Tibial nerve (tissue), 4 donors: ENCODE measurements at regions not wholly inside any gene's neighbourhood (a gene's known extent, or its start where the extent isn't known, plus 50 kb on each side); places are given as distances from the start of the nearest gene placed in this dataset.

Source experiments
- DNase-seq, 2 donors: peaks; one replicate each; pipeline ENCODE4 v3.0.0-alpha.2; 2019; ENCODE audit warnings: low spot score in 2 of 2
- H3K27ac ChIP-seq, 4 donors: fragments of 200-600 bp; sonication (generic) in 3 of 4; one replicate each; pipeline ENCODE4 v1.5.1; 2017 to 2019; ENCODE audit warnings: mild to moderate bottlenecking in 1 of 4
- H3K27me3 ChIP-seq, 2 donors: fragments of 200-600 bp; sonication (generic) in 1 of 2; one replicate each; pipeline versions ENCODE4 v1.5.1 to v1.6.0; 2017 to 2019
- H3K36me3 ChIP-seq, 3 donors: fragments of 200-600 bp; sonication (generic); one replicate each; pipeline ENCODE4 v1.5.1; 2018 to 2019
- H3K4me1 ChIP-seq, 4 donors: fragments of 200-600 bp; sonication (generic) in 3 of 4; one replicate each; pipeline ENCODE4 v1.5.1; 2017 to 2019
- H3K4me3 ChIP-seq, 4 donors: fragments of 200-600 bp; sonication (generic) in 3 of 4; one replicate each; pipeline ENCODE4 v1.5.1; 2017 to 2019; ENCODE audit warnings: mild to moderate bottlenecking in 1 of 4, moderate library complexity in 1 of 4
- H3K9me3 ChIP-seq, 4 donors: fragments of 200-600 bp; sonication (generic) in 3 of 4; one replicate each; pipeline ENCODE4 v1.5.1; 2017 to 2019
- EP300 ChIP-seq, 2 donors: sonication (generic); formaldehyde crosslinking; IDR thresholded peaks; one replicate each; pipeline ENCODE4 v1.6.1; 2017; ENCODE audit warnings: antibody characterized with exemption in 2 of 2, mild to moderate bottlenecking in 1 of 2
- POLR2A ChIP-seq, 2 donors: fragments of 450-650 bp; IDR thresholded peaks; one replicate each; pipeline ENCODE4 v1.6.1; 2017; ENCODE audit warnings: antibody characterized with exemption in 2 of 2, mild to moderate bottlenecking in 2 of 2, moderate library complexity in 2 of 2
- WGBS, 2 donors: methylation state at CpG; one replicate each; pipeline ENCODE4 v1.1.5; 2018; 5-methylcytosine and 5-hydroxymethylcytosine counted together
- TF ChIP-seq, protein P1 (sequence below), 5 experiments: fragments of 200-600 bp in 3 of 5; fragments of 450-650 bp in 2 of 5; sonication (generic) in 3 of 5; IDR thresholded peaks; one replicate each; pipeline ENCODE4 v1.5.1; 2016 to 2019; ENCODE audit warnings: antibody characterized with exemption in 5 of 5, mild to moderate bottlenecking in 3 of 5, moderate library complexity in 2 of 5

DNA sequence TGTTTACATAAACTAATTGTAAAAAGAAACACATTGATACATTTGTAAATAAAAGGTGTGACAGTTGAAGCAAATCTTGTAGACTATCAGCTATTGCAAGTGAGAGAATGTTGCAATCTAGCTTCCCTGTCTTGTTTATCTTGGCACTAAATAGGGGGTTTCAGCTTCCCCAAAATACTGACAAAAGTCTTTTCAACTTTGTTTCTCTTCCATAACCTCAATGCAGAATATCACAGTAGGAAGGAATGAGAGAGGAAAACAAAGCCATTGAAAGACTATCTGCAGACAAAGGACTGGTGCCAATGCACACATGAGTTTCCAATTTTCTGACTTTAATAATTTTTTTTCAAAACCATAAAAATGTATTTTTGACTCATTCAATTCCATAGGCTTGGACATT lies 886.2 kb upstream of the MGAT4C start:
- Histone ChIP-seq H3K36me3 (no peaks in the 10 kb centered on the region), H3K4me1 (no peaks in the 10 kb centered on the region), H3K27me3 (no peaks in the 10 kb centered on the region), H3K27ac (no peak overlapping the region), H3K9me3 (no peaks in the 10 kb centered on the region), H3K4me3 (no peak overlapping the region)
- DNase-seq = no peak
- TF ChIP-seq, protein P1, sequence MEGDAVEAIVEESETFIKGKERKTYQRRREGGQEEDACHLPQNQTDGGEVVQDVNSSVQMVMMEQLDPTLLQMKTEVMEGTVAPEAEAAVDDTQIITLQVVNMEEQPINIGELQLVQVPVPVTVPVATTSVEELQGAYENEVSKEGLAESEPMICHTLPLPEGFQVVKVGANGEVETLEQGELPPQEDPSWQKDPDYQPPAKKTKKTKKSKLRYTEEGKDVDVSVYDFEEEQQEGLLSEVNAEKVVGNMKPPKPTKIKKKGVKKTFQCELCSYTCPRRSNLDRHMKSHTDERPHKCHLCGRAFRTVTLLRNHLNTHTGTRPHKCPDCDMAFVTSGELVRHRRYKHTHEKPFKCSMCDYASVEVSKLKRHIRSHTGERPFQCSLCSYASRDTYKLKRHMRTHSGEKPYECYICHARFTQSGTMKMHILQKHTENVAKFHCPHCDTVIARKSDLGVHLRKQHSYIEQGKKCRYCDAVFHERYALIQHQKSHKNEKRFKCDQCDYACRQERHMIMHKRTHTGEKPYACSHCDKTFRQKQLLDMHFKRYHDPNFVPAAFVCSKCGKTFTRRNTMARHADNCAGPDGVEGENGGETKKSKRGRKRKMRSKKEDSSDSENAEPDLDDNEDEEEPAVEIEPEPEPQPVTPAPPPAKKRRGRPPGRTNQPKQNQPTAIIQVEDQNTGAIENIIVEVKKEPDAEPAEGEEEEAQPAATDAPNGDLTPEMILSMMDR (IDR thresholded peaks at IDR 0.05) = no peak
- no peak for TF ChIP-seq POLR2A (IDR thresholded peaks at IDR 0.05)
- TF ChIP-seq EP300 (IDR thresholded peaks at IDR 0.05) = no peak

DNA sequence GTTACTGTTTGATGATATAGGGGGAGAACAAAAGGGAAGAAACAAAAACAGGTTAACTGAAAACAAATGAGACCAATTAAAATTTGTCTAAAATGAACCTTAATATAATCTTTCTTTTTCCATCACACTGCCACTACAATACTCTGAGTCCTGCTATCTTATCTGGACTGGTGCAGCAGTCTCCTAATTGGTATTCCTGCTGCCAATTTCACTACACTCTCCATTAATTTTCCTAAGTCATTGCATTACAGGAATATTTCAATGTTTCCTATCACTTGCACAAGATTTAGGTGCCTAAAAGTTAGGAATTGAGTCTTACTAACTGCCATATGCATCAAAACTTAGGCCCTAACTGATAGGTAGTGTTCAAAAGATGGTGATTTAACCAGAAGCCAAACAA lies 884.9 kb upstream of the MGAT4C start:
- TF ChIP-seq, protein P1 (IDR thresholded peaks at IDR 0.05) = no peak
- TF ChIP-seq POLR2A (IDR thresholded peaks at IDR 0.05) = no peak
- no peak for TF ChIP-seq EP300 (IDR thresholded peaks at IDR 0.05)
- H3K27me3 ChIP-seq = no peaks in the 10 kb centered on the region
- no peak overlapping the region for H3K27ac ChIP-seq
- no peak overlapping the region for H3K4me3 ChIP-seq
- no peaks in the 10 kb centered on the region for H3K36me3 ChIP-seq
- DNase-seq = no peak
- no peaks in the 10 kb centered on the region for H3K9me3 ChIP-seq
- no peaks in the 10 kb centered on the region for H3K4me1 ChIP-seq

DNA sequence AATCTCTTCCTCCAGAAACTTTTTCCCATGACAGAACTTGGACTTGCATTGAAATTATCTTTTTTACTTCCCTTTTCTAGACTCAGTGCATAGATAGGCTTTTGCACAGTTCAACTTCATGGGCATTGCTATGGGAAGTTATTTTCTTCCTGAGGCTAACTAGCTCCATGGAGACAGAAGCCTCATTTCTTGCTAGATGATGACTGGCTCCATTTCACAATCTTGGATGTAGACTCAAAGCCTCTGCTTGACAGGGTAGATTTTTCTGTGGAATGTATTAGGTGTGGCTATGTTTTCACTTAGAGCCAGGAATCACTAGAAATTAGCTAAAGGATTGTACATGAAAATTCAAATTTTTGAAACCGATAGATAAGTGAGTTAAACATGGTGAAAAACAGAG lies 884.1 kb upstream of the MGAT4C start:
- H3K27ac ChIP-seq = no peak overlapping the region
- no peaks in the 10 kb centered on the region for H3K27me3 ChIP-seq
- no peaks in the 10 kb centered on the region for H3K9me3 ChIP-seq
- TF ChIP-seq, protein P1 (IDR thresholded peaks at IDR 0.05) = no peak
- TF ChIP-seq POLR2A (IDR thresholded peaks at IDR 0.05) (no peak), EP300 (IDR thresholded peaks at IDR 0.05) (no peak)
- WGBS, 2 donors = 83 to 91% methylated on average over 1 of the region's 1 CpG
- no peaks in the 10 kb centered on the region for H3K4me1 ChIP-seq
- H3K36me3 ChIP-seq = no peaks in the 10 kb centered on the region
- DNase-seq = no peak
- H3K4me3 ChIP-seq = no peak overlapping the region

DNA sequence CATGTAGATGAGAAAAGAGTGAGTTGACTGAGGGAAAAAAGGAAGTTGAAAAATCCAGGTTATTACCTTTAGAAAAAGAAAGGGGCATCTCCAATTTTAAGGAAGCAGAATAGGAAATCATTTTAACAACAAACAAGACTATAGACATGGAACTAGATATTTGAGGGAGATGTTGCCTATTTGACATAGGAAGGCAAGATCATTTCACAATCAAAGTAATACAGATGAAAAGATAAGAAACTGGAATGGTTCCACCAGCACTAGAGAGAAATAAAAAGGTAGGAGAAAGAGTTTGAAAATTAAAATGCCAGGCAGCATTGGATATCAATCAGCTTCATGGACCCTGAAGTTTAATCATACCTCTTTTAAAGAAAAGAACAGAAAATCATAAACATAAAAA lies 881.0 kb upstream of the MGAT4C start:
- Histone ChIP-seq H3K9me3 (no peaks in the 10 kb centered on the region), H3K4me3 (no peak overlapping the region), H3K4me1 (no peaks in the 10 kb centered on the region), H3K36me3 (no peaks in the 10 kb centered on the region), H3K27ac (no peak overlapping the region), H3K27me3 (no peaks in the 10 kb centered on the region)
- no peak for DNase-seq
- no peak for TF ChIP-seq POLR2A (IDR thresholded peaks at IDR 0.05)
- TF ChIP-seq EP300 (IDR thresholded peaks at IDR 0.05) = no peak

DNA sequence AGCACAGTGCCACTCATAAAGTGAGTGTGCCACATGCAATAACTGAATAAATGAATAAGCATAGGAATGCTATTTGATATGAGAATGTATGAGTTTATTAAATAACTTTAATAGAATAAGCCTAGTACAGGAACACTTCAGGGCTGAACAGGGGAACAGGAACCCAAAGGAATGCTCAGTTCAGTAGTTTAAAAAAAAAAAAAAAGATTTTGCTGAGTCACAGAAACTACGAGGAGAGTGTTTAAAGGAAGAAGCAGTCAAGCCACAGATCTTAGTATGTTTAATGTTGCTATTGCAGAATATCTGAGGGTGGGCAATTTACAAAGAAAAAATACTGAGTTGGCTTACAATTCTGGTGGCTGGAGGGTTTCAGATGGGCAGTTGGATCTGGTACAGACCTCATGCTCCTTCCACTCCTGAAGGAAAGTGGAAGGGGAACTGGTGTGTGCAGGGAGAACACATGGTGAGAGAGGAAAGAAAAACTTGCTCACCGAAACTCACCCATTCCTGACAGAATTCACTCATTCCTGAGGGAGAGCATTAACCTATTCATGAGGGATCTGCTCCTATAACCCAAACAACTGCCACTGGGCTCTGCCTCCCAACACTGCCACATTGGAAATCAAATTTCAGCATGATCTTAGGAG lies 880.3 kb upstream of the MGAT4C start:
- no peaks in the 10 kb centered on the region for H3K27me3 ChIP-seq
- H3K4me3 ChIP-seq = no peak overlapping the region
- H3K36me3 ChIP-seq = no peaks in the 10 kb centered on the region
- no peak overlapping the region for H3K27ac ChIP-seq
- no peaks in the 10 kb centered on the region for H3K4me1 ChIP-seq
- WGBS, 2 donors = 32 to 41% methylated on average over 2 of the region's 2 CpGs
- no peaks in the 10 kb centered on the region for H3K9me3 ChIP-seq
- TF ChIP-seq POLR2A (IDR thresholded peaks at IDR 0.05) = no peak
- TF ChIP-seq EP300 (IDR thresholded peaks at IDR 0.05) = no peak
- TF ChIP-seq, protein P1 (IDR thresholded peaks at IDR 0.05) = no peak
- DNase-seq = no peak

DNA sequence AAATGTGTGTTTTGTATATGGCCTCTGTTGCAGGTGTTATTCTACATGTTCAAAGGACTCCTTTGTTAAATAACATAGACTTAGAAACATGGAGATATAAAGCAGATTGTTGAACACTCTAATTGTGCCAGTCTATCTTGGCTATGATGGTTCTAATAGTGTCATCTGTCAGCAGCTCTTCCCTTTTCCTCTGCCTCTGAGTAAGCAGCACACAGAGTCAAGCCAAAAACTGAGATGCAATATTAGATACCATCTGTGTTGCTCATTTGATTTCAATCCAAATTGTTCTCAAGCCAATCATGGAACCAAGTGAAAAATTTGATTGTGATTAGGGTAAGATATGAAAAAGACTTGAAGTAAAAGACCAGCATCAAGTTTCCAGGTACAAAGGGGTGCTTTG lies 871.1 kb upstream of the MGAT4C start:
- Histone ChIP-seq H3K36me3 (no peaks in the 10 kb centered on the region), H3K27me3 (no peaks in the 10 kb centered on the region), H3K4me3 (no peak overlapping the region), H3K4me1 (no peaks in the 10 kb centered on the region), H3K9me3 (peaks cover 0 to 4% (median 0%) of the 10 kb centered on the region in 4 donors), H3K27ac (no peak overlapping the region)
- TF ChIP-seq EP300 (IDR thresholded peaks at IDR 0.05) = no peak
- TF ChIP-seq, protein P1 (IDR thresholded peaks at IDR 0.05) = no peak
- no peak for TF ChIP-seq POLR2A (IDR thresholded peaks at IDR 0.05)
- DNase-seq = no peak
